H9 (cell line): ENCODE measurements at regions not wholly inside any gene's neighbourhood (a gene's known extent, or its start where the extent isn't known, plus 50 kb on each side); places are given as distances from the start of the nearest gene placed in this dataset.

ENCODE experiments used
- DNase-seq: peaks from one replicate; pipeline ENCODE4 v3.0.0-alpha.2; 2017
- H2AFZ ChIP-seq: one replicate; pipeline ENCODE4 v1.6.1; 2013; ENCODE audit warnings: mild to moderate bottlenecking, low read length, control low read depth, moderate library complexity
- H2AK5ac ChIP-seq: 2 replicates; pipeline ENCODE4 v1.6.1; 2013; ENCODE audit warnings: low read length, control low read depth, mixed read lengths; ENCODE audit not compliant: insufficient read length
- H2BK120ac ChIP-seq: one replicate; pipeline ENCODE4 v1.6.1; 2013; ENCODE audit warnings: low read depth, mild to moderate bottlenecking, low read length, control low read depth, inconsistent platforms; ENCODE audit not compliant: poor library complexity, severe bottlenecking
- H2BK12ac ChIP-seq: 2 replicates; pipeline ENCODE4 v1.6.1; 2013; ENCODE audit warnings: low read length, control low read depth, mixed read lengths, low read depth; ENCODE audit not compliant: insufficient read length
- H2BK15ac ChIP-seq: 2 replicates; pipeline ENCODE4 v1.6.1; 2013; ENCODE audit warnings: low read depth, low read length, control low read depth
- H2BK20ac ChIP-seq: one replicate; pipeline ENCODE4 v1.6.1; 2013; ENCODE audit warnings: low read depth, mild to moderate bottlenecking, low read length, control low read depth, inconsistent platforms; ENCODE audit not compliant: poor library complexity, severe bottlenecking
- H2BK5ac ChIP-seq: 2 replicates; pipeline ENCODE4 v1.6.1; 2013; ENCODE audit warnings: low read length, control low read depth, mixed read lengths; ENCODE audit not compliant: insufficient read length
- H3K14ac ChIP-seq: 2 replicates; pipeline ENCODE4 v1.6.1; 2013; ENCODE audit warnings: low read length, control low read depth; ENCODE audit not compliant: insufficient read depth
- H3K18ac ChIP-seq: 2 replicates; pipeline ENCODE4 v1.6.1; 2013; ENCODE audit warnings: low read depth, mild to moderate bottlenecking, mixed read lengths, low read length, control low read depth; ENCODE audit not compliant: insufficient read length
- H3K23ac ChIP-seq: 2 replicates; pipeline ENCODE4 v1.6.1; 2013; ENCODE audit warnings: low read length, control low read depth, mixed read lengths, low read depth; ENCODE audit not compliant: insufficient read length
- H3K23me2 ChIP-seq: 2 replicates; pipeline ENCODE4 v1.6.1; 2013; ENCODE audit warnings: low read depth, mild to moderate bottlenecking, mixed read lengths, low read length, control low read depth; ENCODE audit not compliant: insufficient read length, poor library complexity, severe bottlenecking
- H3K27ac ChIP-seq: 2 replicates; pipeline ENCODE4 v1.5.1; 2013; ENCODE audit warnings: low read length, control low read depth, mixed read lengths, low read depth; ENCODE audit not compliant: insufficient read length
- H3K27me3 ChIP-seq: 2 replicates; pipeline ENCODE4 v1.6.1; 2013; ENCODE audit warnings: low read length, control low read depth, inconsistent platforms; ENCODE audit not compliant: insufficient read depth
- H3K4ac ChIP-seq: 2 replicates; pipeline ENCODE4 v1.6.1; 2013; ENCODE audit warnings: low read depth, mild to moderate bottlenecking, control low read depth, inconsistent platforms, low read length, moderate library complexity
- H3K4me1 ChIP-seq: 2 replicates; pipeline ENCODE4 v1.6.1; 2013; ENCODE audit warnings: low read length, control low read depth, inconsistent platforms; ENCODE audit not compliant: insufficient read depth
- H3K4me2 ChIP-seq: 2 replicates; pipeline ENCODE4 v1.6.1; 2013; ENCODE audit warnings: low read length, control low read depth, mixed read lengths; ENCODE audit not compliant: insufficient read length, insufficient read depth
- H3K56ac ChIP-seq: 2 replicates; pipeline ENCODE4 v1.6.1; 2013; ENCODE audit warnings: low read depth, mild to moderate bottlenecking, mixed read lengths, low read length, control low read depth; ENCODE audit not compliant: insufficient read length
- H3K79me1 ChIP-seq: 2 replicates; pipeline ENCODE4 v1.6.1; 2013; ENCODE audit warnings: low read depth, mild to moderate bottlenecking, moderate library complexity, low read length, control low read depth, inconsistent platforms; ENCODE audit not compliant: insufficient read depth, poor library complexity, severe bottlenecking
- H3K79me2 ChIP-seq: 2 replicates; pipeline ENCODE4 v1.6.1; 2013; ENCODE audit warnings: low read length, control low read depth, inconsistent platforms; ENCODE audit not compliant: insufficient read depth
- H3K9ac ChIP-seq: 2 replicates; pipeline ENCODE4 v1.6.1; 2013; ENCODE audit warnings: low read length, control low read depth, mixed read lengths; ENCODE audit not compliant: insufficient read length; ENCODE audit errors: extremely low read depth
- H3K9me3 ChIP-seq: one replicate; pipeline ENCODE4 v1.6.1; 2013; ENCODE audit warnings: low read depth, low read length, inconsistent platforms; ENCODE audit not compliant: control insufficient read depth
- H3T11ph ChIP-seq: one replicate; pipeline ENCODE4 v1.6.1; 2013; ENCODE audit warnings: mild to moderate bottlenecking, low read length, control low read depth, inconsistent platforms
- H4K20me1 ChIP-seq: one replicate; pipeline ENCODE4 v1.6.1; 2013; ENCODE audit not compliant: control insufficient read depth, insufficient read length, insufficient read depth
- H4K5ac ChIP-seq: 2 replicates; pipeline ENCODE4 v1.6.1; 2013; ENCODE audit warnings: low read depth, mild to moderate bottlenecking, mixed read lengths, low read length, control low read depth; ENCODE audit not compliant: insufficient read length
- H4K8ac ChIP-seq: replicated peaks from 2 replicates; pipeline ENCODE4 v1.6.1; 2013; ENCODE audit warnings: low read length, control low read depth, mixed read lengths, low read depth; ENCODE audit not compliant: insufficient read length
- H4K91ac ChIP-seq: 2 replicates; pipeline ENCODE4 v1.6.1; 2013; ENCODE audit warnings: low read depth, mild to moderate bottlenecking, moderate library complexity, mixed read lengths, low read length, control low read depth; ENCODE audit not compliant: insufficient read length
- H3K27ac Mint-ChIP-seq, 3 experiments: 2 replicates in 2 of 3; 3 replicates in 1 of 3; pipeline ENCODE4 v1.8.0; 2020 to 2021; ENCODE audit warnings: mixed read lengths in 3 of 3, mild to moderate bottlenecking in 1 of 3, moderate library complexity in 1 of 3
- H3K27me3 Mint-ChIP-seq: 2 replicates; pipeline ENCODE4 v1.8.0; 2021; ENCODE audit warnings: low read depth, mild to moderate bottlenecking, moderate library complexity, mixed read lengths
- H3K36me3 Mint-ChIP-seq, 3 experiments: 2 replicates in 2 of 3; 3 replicates in 1 of 3; pipeline ENCODE4 v1.8.0; 2020 to 2021; ENCODE audit warnings: low read depth in 3 of 3, mixed read lengths in 3 of 3; ENCODE audit not compliant: insufficient read depth in 1 of 3
- H3K4me1 Mint-ChIP-seq, 2 experiments: 2 replicates each; pipeline ENCODE4 v1.8.0; 2020; ENCODE audit warnings: mixed read lengths in 2 of 2
- H3K4me3 Mint-ChIP-seq, 2 experiments: 2 replicates in 1 of 2; 3 replicates in 1 of 2; pipeline ENCODE4 v1.8.0; 2020 to 2021; ENCODE audit warnings: mild to moderate bottlenecking in 2 of 2, mixed read lengths in 2 of 2, moderate library complexity in 1 of 2
- H3K9me3 Mint-ChIP-seq, 2 experiments: 2 replicates in 1 of 2; 3 replicates in 1 of 2; pipeline ENCODE4 v1.8.0; 2020; ENCODE audit warnings: mild to moderate bottlenecking in 2 of 2, mixed read lengths in 2 of 2, moderate library complexity in 1 of 2
- WGBS: extraction: QIAGEN DNeasy Blood & Tissue Kit; methylation state at CpG from one replicate; pipeline ENCODE4 v1.1.7; 2013; ENCODE audit warnings: missing lambda C conversion rate, low lambda C conversion rate, mixed read lengths; ENCODE audit not compliant: insufficient read length; ENCODE audit errors: extremely low coverage; 5-methylcytosine and 5-hydroxymethylcytosine counted together
- TF ChIP-seq, protein P1 (sequence below): fragments of 200-600 bp; sonication (generic); conservative IDR thresholded peaks from 3 replicates; pipeline ENCODE4 v1.8.0; 2021; ENCODE audit warnings: antibody characterized with exemption, mild to moderate bottlenecking

GRCh38 chrX:121122332-121122731, 74.9 kb downstream of the GLUD2 start:
- Histone ChIP-seq H3K4ac (no peak overlapping the region), H2BK20ac (no peak overlapping the region), H2BK12ac (no peak overlapping the region), H3K79me1 (no peaks in the 10 kb centered on the region), H3K4me1 (no peaks in the 10 kb centered on the region), H4K91ac (no peak overlapping the region), H3K18ac (no peak overlapping the region), H2BK120ac (no peak overlapping the region), H4K8ac (no peak overlapping the region), H2BK5ac (no peak overlapping the region), H3T11ph (no peak overlapping the region), H3K27me3 (no peaks in the 10 kb centered on the region), H3K23me2 (no peaks in the 10 kb centered on the region), H3K9me3 (peaks cover 19% of the 10 kb centered on the region), H2AK5ac (no peak overlapping the region), H3K27ac (no peak overlapping the region), H3K79me2 (no peaks in the 10 kb centered on the region), H3K56ac (no peak overlapping the region), H2BK15ac (no peak overlapping the region), H2AFZ (no peak overlapping the region), H3K4me2 (no peak overlapping the region), H3K14ac (no peak overlapping the region), H4K20me1 (no peaks in the 10 kb centered on the region), H3K23ac (no peak overlapping the region), H3K9ac (no peak overlapping the region), H4K5ac (no peak overlapping the region)
- TF ChIP-seq, protein P1, sequence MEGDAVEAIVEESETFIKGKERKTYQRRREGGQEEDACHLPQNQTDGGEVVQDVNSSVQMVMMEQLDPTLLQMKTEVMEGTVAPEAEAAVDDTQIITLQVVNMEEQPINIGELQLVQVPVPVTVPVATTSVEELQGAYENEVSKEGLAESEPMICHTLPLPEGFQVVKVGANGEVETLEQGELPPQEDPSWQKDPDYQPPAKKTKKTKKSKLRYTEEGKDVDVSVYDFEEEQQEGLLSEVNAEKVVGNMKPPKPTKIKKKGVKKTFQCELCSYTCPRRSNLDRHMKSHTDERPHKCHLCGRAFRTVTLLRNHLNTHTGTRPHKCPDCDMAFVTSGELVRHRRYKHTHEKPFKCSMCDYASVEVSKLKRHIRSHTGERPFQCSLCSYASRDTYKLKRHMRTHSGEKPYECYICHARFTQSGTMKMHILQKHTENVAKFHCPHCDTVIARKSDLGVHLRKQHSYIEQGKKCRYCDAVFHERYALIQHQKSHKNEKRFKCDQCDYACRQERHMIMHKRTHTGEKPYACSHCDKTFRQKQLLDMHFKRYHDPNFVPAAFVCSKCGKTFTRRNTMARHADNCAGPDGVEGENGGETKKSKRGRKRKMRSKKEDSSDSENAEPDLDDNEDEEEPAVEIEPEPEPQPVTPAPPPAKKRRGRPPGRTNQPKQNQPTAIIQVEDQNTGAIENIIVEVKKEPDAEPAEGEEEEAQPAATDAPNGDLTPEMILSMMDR, result no peak
- H3K4me3 Mint-ChIP-seq, result no peak overlapping the region
- H3K4me1 Mint-ChIP-seq, result peaks cover 0 to 3% of the 10 kb centered on the region in 2 experiments; a peak in 2 of 4 replicates
- peaks cover 0 to 2% (median 0%) of the 10 kb centered on the region in 3 experiments; a peak in 1 of 7 replicates for H3K36me3 Mint-ChIP-seq
- whole genome bisulfite sequencing, result no CpG with 5 or more reads among the region's 3 CpGs
- H3K27ac Mint-ChIP-seq, result no peak overlapping the region
- H3K27me3 Mint-ChIP-seq, result no peaks in the 10 kb centered on the region
- no peak for DNase-seq
- H3K9me3 Mint-ChIP-seq, result peaks cover 53 to 57% of the 10 kb centered on the region in 2 experiments
